PC-3 (cell line): ENCODE measurements at regions not wholly inside any gene's neighbourhood (a gene's known extent, or its start where the extent isn't known, plus 50 kb on each side); places are given as distances from the start of the nearest gene placed in this dataset.

Experiments used
- ATAC-seq: fragments of 200-7000 bp; cut with Tn5 transposase; 2 replicates; pipeline ENCODE4 v1.9.1; 2020; ENCODE audit warnings: mild to moderate bottlenecking, moderate library complexity
- BruUV-seq: library from RNA; stranded (reverse); fragments of 400-500 nt; replicated peaks from 2 replicates; lab custom pipeline; 2021; lab: Mats Ljungman, UMichigan
- CTCF ChIA-PET: fragments of 300-600 bp; sonication (Branson Sonifier 250); formaldehyde crosslinking; loops from one replicate; lab custom pipeline; 2022; ENCODE audit warnings: antibody characterized with exemption; lab: Charles Lee
- POLR2A ChIA-PET: fragments of 300-600 bp; sonication (Branson Sonifier 250); formaldehyde crosslinking; loops from one replicate; lab custom pipeline; 2022; ENCODE audit warnings: antibody characterized with exemption; ENCODE audit not compliant: unreplicated experiment; lab: Charles Lee
- DNase-seq: peaks from one replicate; pipeline ENCODE4 v3.0.0-alpha.2; 2015
- H2AFZ ChIP-seq: fragments of 300-600 bp; sonication (generic); 2 replicates; pipeline ENCODE4 v1.6.0; 2016; ENCODE audit warnings: antibody characterized with exemption, low read length
- H3F3A ChIP-seq: fragments of 300-600 bp; sonication (generic); one replicate; pipeline ENCODE4 v1.6.0; 2017; ENCODE audit warnings: antibody characterized with exemption, low read length, control low read depth, mild to moderate bottlenecking; ENCODE audit not compliant: unreplicated experiment
- H3K27ac ChIP-seq: fragments of 300-600 bp; sonication (generic); 2 replicates; pipeline ENCODE4 v1.5.1; 2016; ENCODE audit warnings: mild to moderate bottlenecking, low read length
- H3K27me3 ChIP-seq: fragments of 300-600 bp; sonication (generic); 2 replicates; pipeline ENCODE4 v1.6.1; 2016; ENCODE audit warnings: low read length, mixed read lengths
- H3K36me3 ChIP-seq: fragments of 300-600 bp; sonication (generic); 2 replicates; pipeline ENCODE4 v1.6.1; 2016; ENCODE audit warnings: low read depth, mixed run types, low read length, mixed read lengths
- H3K4me1 ChIP-seq: fragments of 300-600 bp; sonication (generic); 2 replicates; pipeline ENCODE4 v1.5.1; 2016; ENCODE audit warnings: low read length; ENCODE audit not compliant: insufficient read depth
- H3K4me2 ChIP-seq: fragments of 300-600 bp; sonication (generic); 2 replicates; pipeline ENCODE4 v1.6.0; 2016; ENCODE audit warnings: low read length
- H3K4me3 ChIP-seq: fragments of 300-600 bp; sonication (generic); 2 replicates; pipeline ENCODE4 v1.5.1; 2016; ENCODE audit warnings: mild to moderate bottlenecking, low read length, mixed read lengths
- H3K79me2 ChIP-seq: fragments of 300-600 bp; sonication (generic); 2 replicates; pipeline ENCODE4 v1.6.1; 2017; ENCODE audit warnings: low read length, mixed read lengths
- H3K9ac ChIP-seq: fragments of 300-600 bp; sonication (generic); 2 replicates; pipeline ENCODE4 v1.6.0; 2016; ENCODE audit warnings: mild to moderate bottlenecking, low read length
- H3K9me2 ChIP-seq: fragments of 300-600 bp; sonication (generic); replicated peaks from 2 replicates; pipeline ENCODE4 v1.6.1; 2016; ENCODE audit warnings: mixed run types, low read length, mixed read lengths
- H3K9me3 ChIP-seq: fragments of 300-600 bp; sonication (generic); 2 replicates; pipeline ENCODE4 v1.6.1; 2016; ENCODE audit warnings: low read length, mixed read lengths
- H4K20me1 ChIP-seq: fragments of 300-600 bp; sonication (generic); 2 replicates; pipeline ENCODE4 v1.6.1; 2016; ENCODE audit warnings: low read length, mixed read lengths
- EZH2 ChIP-seq: fragments of 300-600 bp; sonication (generic); IDR thresholded peaks from one replicate; pipeline ENCODE4 v1.6.1; 2017; ENCODE audit warnings: antibody characterized with exemption, mild to moderate bottlenecking, low read length; ENCODE audit not compliant: unreplicated experiment
- EZH2phosphoT487 ChIP-seq: fragments of 300-600 bp; sonication (generic); IDR thresholded peaks from 2 replicates; pipeline ENCODE4 v1.6.1; 2018; ENCODE audit warnings: mild to moderate bottlenecking, antibody characterized with exemption, low read length, borderline replicate concordance
- intact Hi-C: fragments of 100-400 bp; cut with micrococcal nuclease; formaldehyde crosslinking; loops from 2 replicates; pipeline ENCODE4 v1.9.0; 2023
- TF ChIP-seq, protein P1 (sequence below): fragments of 300-600 bp; sonication (generic); conservative IDR thresholded peaks from 2 replicates; pipeline ENCODE4 v1.5.1; 2017; ENCODE audit warnings: antibody characterized with exemption, low read depth, mild to moderate bottlenecking, low read length

DNA sequence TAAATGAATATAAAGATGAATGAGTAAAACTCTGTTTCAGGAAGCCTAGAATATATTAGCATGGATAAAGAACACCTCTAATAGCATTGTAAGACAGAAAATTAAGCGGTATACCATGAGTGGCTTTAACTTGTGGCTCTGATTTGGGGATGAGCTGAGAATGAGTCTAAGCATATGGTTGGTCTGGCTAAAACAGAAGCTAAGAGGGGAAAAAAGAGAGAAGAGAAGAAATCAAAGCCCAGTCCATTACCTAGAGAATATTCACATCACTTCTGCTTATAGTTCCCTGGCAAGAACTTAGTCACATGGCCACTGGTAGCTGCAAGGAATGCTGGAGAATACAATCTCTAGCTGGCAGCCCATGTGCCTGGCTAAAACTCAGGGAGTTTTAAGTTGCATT, 414.5 kb downstream of the PRDM5 start:
- intact Hi-C loops = no loop called here
- Histone ChIP-seq H3K36me3 (no peaks in the 10 kb centered on the region), H3K27ac (no peak overlapping the region), H3K4me3 (no peak overlapping the region), H3K4me2 (no peak overlapping the region), H3K79me2 (no peaks in the 10 kb centered on the region), H3F3A (no peaks in the 10 kb centered on the region), H3K9me3 (no peaks in the 10 kb centered on the region), H3K27me3 (no peaks in the 10 kb centered on the region), H3K9me2 (no peaks in the 10 kb centered on the region), H2AFZ (no peak overlapping the region), H3K9ac (no peak overlapping the region), H3K4me1 (no peaks in the 10 kb centered on the region), H4K20me1 (no peaks in the 10 kb centered on the region)
- CTCF ChIA-PET = no interaction called here
- DNase-seq (no peak), ATAC-seq (no peak)
- TF ChIP-seq, protein P1, sequence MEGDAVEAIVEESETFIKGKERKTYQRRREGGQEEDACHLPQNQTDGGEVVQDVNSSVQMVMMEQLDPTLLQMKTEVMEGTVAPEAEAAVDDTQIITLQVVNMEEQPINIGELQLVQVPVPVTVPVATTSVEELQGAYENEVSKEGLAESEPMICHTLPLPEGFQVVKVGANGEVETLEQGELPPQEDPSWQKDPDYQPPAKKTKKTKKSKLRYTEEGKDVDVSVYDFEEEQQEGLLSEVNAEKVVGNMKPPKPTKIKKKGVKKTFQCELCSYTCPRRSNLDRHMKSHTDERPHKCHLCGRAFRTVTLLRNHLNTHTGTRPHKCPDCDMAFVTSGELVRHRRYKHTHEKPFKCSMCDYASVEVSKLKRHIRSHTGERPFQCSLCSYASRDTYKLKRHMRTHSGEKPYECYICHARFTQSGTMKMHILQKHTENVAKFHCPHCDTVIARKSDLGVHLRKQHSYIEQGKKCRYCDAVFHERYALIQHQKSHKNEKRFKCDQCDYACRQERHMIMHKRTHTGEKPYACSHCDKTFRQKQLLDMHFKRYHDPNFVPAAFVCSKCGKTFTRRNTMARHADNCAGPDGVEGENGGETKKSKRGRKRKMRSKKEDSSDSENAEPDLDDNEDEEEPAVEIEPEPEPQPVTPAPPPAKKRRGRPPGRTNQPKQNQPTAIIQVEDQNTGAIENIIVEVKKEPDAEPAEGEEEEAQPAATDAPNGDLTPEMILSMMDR = no peak
- no peak for TF ChIP-seq EZH2phosphoT487
- no peak for TF ChIP-seq EZH2
- POLR2A ChIA-PET = interaction anchor here (0.6 kb wide), 1 partner anchor 20 kb away, joined by 3 read pairs; no protein-coding TSS in a partner anchor
- no TSS peak for BruUV-seq

DNA sequence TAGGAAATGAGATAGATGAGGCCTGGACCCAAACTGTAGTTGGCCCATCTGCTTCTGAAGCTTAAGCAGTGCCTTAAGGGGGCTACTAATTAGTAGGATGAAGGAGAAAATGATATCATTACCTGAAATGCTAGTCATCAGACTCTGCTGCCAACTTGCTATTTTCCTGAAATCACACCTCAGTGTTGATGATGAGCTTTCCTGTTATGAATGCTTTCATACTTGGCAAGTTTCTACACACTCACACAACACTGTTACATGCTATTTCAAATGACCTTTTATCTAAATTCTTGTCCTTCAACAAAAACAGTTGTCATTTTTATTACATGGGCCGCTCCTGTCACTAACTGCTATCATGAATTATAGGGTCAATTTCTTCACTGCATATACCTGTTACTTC, 416.0 kb downstream of the PRDM5 start:
- intact Hi-C loops = no loop called here
- Histone ChIP-seq H3K9me2 (no peaks in the 10 kb centered on the region), H3K9me3 (no peaks in the 10 kb centered on the region), H3K4me2 (no peak overlapping the region), H3K27ac (no peak overlapping the region), H3K27me3 (no peaks in the 10 kb centered on the region), H2AFZ (no peak overlapping the region), H3K79me2 (no peaks in the 10 kb centered on the region), H3K9ac (no peak overlapping the region), H4K20me1 (no peaks in the 10 kb centered on the region), H3K4me3 (no peak overlapping the region), H3F3A (no peaks in the 10 kb centered on the region), H3K4me1 (no peaks in the 10 kb centered on the region), H3K36me3 (no peaks in the 10 kb centered on the region)
- no peak for ATAC-seq
- ChIA-PET POLR2A (no interaction called here), CTCF (no interaction called here)
- no TSS peak for BruUV-seq
- TF ChIP-seq, protein P1 = no peak
- TF ChIP-seq EZH2phosphoT487 (no peak), EZH2 (no peak)
- no peak for DNase-seq

GRCh38 chr4:120498678-120499077, 423.8 kb downstream of the PRDM5 start:
- intact Hi-C loops = no loop called here
- H3K4me1 ChIP-seq = no peaks in the 10 kb centered on the region
- H3K4me3 ChIP-seq = no peak overlapping the region
- no peak overlapping the region for H2AFZ ChIP-seq
- no peaks in the 10 kb centered on the region for H3K36me3 ChIP-seq
- H3K9me2 ChIP-seq = no peaks in the 10 kb centered on the region
- H3K79me2 ChIP-seq = no peaks in the 10 kb centered on the region
- ChIA-PET CTCF (no interaction called here), POLR2A (no interaction called here)
- H3K9ac ChIP-seq = no peak overlapping the region
- no peaks in the 10 kb centered on the region for H3K9me3 ChIP-seq
- H3K27me3 ChIP-seq = no peaks in the 10 kb centered on the region
- ATAC-seq (no peak), DNase-seq (no peak)
- TF ChIP-seq EZH2 (no peak), EZH2phosphoT487 (no peak)
- TF ChIP-seq, protein P1 = no peak
- no peaks in the 10 kb centered on the region for H3F3A ChIP-seq
- H4K20me1 ChIP-seq = no peaks in the 10 kb centered on the region
- BruUV-seq = no TSS peak
- no peak overlapping the region for H3K4me2 ChIP-seq
- H3K27ac ChIP-seq = no peak overlapping the region
